ENCODE measurements at regions not wholly inside any gene's neighbourhood (a gene's known extent, or its start where the extent isn't known, plus 50 kb on each side); places are given as distances from the start of the nearest gene placed in this dataset.

DNA sequence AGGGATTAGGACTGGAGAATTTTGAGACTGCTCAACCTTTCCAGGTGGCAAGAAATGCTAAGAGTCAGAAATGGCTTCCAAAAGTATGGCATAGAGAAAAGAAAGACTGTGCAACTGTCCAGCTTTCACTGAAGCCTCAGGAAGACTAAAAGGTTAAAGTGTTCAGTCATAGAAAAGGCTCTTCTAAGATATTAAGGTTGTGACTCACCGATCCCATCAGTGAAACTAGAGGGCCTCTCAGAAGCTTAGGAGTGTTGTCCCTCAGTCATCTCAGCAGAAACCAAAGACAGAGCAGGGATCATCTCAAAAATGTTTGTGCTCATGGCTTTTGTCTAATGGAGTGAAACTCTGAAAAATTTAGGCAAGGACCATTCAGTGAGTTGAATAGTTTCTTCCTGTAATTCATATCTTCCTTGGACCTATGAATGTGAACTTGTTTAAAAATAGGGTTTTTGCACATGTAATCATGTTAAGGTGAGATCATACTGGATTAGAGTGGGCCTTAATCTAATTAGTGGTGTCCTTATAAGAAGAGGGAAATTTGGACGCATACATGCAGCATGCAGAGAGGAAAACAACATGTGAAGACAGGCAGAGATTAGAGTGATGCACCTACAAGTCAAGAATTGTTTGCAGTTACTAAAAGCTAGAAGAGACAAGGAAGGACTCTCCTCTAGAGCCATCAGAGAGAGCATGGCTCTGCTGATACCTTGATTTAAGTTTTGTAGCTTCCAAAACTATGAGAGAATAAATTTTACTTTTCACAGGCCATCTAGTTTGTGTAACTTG, 71.3 kb downstream of the RPE65 start:
- no peaks in the 10 kb centered on the region for H3K27me3 ChIP-seq (ENCODE audit: control insufficient read depth, insufficient read depth, low read length)
- no peak overlapping the region for H3K4me3 ChIP-seq (ENCODE audit: insufficient read depth, low read depth, low read length)
- H3K36me3 ChIP-seq (replicated peaks; ENCODE audit: control insufficient read depth, insufficient read depth, low read length), result no peaks in the 10 kb centered on the region
- DNase-seq, result no peak

DNA sequence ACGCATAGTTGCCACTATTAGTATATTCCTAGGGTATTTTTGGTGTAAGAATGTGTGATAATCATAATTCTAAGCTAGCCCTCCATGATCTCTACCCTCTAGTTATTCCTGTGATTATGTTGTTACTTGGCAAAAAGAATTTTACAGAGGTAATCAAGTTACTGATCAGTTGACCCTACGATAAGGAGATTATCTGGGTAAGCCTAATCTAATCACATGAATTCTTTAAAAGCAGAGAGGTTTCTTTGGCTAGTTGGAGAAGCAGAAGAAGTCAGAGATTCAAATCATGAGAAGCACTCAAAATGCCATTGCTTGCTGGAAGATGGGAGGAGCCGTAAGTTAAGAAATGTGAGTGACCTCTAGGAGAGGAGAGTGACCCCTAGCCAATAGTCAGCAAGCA, 72.7 kb downstream of the RPE65 start:
- no peaks in the 10 kb centered on the region for H3K36me3 ChIP-seq (replicated peaks; ENCODE audit: control insufficient read depth, insufficient read depth, low read length)
- no peak overlapping the region for H3K4me3 ChIP-seq (ENCODE audit: insufficient read depth, low read depth, low read length)
- peak; percentile 32 for DNase-seq
- no peaks in the 10 kb centered on the region for H3K27me3 ChIP-seq (ENCODE audit: control insufficient read depth, insufficient read depth, low read length)

- no peak overlapping the region for H3K4me3 ChIP-seq (ENCODE audit: insufficient read depth, low read depth, low read length)
- no peaks in the 10 kb centered on the region for H3K36me3 ChIP-seq (replicated peaks; ENCODE audit: control insufficient read depth, insufficient read depth, low read length)
- no peaks in the 10 kb centered on the region for H3K27me3 ChIP-seq (ENCODE audit: control insufficient read depth, insufficient read depth, low read length)
- no peak for DNase-seq
Observed at GRCh38 chr1:68376441-68376840, 73.3 kb downstream of the RPE65 start.

DNA sequence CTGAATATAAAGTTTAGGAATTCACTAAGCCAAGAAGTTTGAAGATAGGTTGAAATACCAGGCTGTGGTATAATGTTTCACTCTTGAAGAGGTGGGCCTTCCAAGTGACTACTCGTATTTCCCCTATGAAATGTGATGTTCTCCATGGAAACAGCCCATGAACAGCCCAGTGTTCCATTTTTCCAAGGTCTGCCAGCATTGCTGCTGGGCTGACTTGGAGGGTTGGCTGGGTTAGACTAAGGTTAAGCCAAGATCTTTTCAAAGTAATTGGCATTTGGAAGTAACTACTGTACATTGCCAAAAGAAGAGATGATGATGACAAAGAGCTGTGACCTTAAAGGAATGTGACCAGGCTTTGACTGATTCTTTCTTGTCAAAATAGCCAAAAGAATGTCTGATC, 73.8 kb downstream of the RPE65 start:
- H3K36me3 ChIP-seq (replicated peaks; ENCODE audit: control insufficient read depth, insufficient read depth, low read length), result no peaks in the 10 kb centered on the region
- no peak overlapping the region for H3K4me3 ChIP-seq (ENCODE audit: insufficient read depth, low read depth, low read length)
- H3K27me3 ChIP-seq (ENCODE audit: control insufficient read depth, insufficient read depth, low read length), result no peaks in the 10 kb centered on the region
- DNase-seq, result no peak

GRCh38 chr1:68373173-68373572, 76.6 kb downstream of the RPE65 start:
- peak; percentile 19 for DNase-seq
- Histone ChIP-seq H3K27me3 (ENCODE audit: control insufficient read depth, insufficient read depth, low read length) (no peaks in the 10 kb centered on the region), H3K4me3 (ENCODE audit: insufficient read depth, low read depth, low read length) (no peak overlapping the region), H3K36me3 (replicated peaks; ENCODE audit: control insufficient read depth, insufficient read depth, low read length) (no peaks in the 10 kb centered on the region)

- no peaks in the 10 kb centered on the region for H3K36me3 ChIP-seq (replicated peaks; ENCODE audit: control insufficient read depth, insufficient read depth, low read length)
- peak; percentile 53 for DNase-seq
- no peak overlapping the region for H3K4me3 ChIP-seq (ENCODE audit: insufficient read depth, low read depth, low read length)
- H3K27me3 ChIP-seq (ENCODE audit: control insufficient read depth, insufficient read depth, low read length), result no peaks in the 10 kb centered on the region
Observed at GRCh38 chr1:68372487-68372886, 77.3 kb downstream of the RPE65 start.

DNA sequence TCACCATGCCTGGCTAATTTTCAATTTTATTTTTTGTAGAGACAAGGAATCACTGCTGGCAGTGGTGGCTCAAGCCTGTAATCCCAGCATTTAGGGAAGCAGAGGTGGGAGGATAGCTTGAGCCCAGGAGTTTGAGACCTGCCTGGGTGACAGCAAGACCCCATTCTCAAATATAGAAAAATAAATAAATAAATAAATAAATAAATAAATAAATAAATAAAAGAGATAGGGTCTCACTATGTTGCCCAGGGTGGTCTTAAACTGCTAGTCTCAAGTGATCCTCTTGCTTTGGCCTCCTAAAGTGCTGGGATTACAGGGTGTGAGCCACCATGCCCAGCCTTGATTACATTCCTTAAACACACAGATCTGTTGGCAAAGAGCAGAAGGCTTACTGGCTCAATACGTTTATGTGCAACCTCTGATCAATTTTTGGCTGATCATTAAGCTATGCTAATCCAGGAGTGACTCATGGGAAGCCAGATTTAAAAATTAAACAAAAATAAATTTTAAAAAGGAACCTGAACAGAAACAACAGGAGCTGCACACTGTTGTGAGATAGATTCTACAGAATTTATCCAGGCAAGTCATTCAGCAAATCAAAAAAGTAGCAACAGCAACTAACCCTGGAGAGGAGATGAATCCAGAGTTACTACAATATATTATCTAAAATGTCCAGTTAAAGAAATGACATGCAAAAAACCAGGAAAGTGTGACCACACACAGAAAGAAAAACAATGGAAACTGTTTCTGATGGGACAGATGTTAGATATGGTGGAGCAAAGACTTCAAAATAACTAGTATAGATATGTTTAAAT, 79.4 kb downstream of the RPE65 start:
- no peaks in the 10 kb centered on the region for H3K36me3 ChIP-seq (replicated peaks; ENCODE audit: control insufficient read depth, insufficient read depth, low read length)
- no peak for DNase-seq

DNA sequence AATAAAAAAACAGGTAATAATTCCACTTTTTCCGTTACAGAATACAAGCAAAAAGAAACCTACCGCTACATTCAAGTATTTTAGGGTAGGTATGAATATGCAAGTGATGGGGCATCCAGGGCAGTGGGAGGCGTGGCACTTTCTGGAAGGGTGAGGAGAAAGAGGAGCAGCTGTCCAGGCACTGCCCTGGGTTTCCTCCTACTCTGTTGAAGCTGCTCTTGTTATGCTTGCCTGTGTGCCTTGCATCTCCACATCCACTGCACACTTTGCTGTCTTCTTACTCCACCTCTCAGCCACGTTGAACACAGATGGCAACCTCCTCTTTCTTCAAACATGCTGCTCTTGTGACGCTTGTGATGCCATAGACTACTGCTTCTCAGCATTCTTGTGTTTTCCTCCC, 83.2 kb downstream of the RPE65 start:
- Histone ChIP-seq H3K4me3 (ENCODE audit: insufficient read depth, low read depth, low read length) (no peak overlapping the region), H3K36me3 (replicated peaks; ENCODE audit: control insufficient read depth, insufficient read depth, low read length) (no peaks in the 10 kb centered on the region)

More for the DNA sequence above, 79.4 kb downstream of the RPE65 start:
- Histone ChIP-seq H3K4me3 (ENCODE audit: insufficient read depth, low read depth, low read length) (no peak overlapping the region), H3K27me3 (ENCODE audit: control insufficient read depth, insufficient read depth, low read length) (no peaks in the 10 kb centered on the region)

DNA sequence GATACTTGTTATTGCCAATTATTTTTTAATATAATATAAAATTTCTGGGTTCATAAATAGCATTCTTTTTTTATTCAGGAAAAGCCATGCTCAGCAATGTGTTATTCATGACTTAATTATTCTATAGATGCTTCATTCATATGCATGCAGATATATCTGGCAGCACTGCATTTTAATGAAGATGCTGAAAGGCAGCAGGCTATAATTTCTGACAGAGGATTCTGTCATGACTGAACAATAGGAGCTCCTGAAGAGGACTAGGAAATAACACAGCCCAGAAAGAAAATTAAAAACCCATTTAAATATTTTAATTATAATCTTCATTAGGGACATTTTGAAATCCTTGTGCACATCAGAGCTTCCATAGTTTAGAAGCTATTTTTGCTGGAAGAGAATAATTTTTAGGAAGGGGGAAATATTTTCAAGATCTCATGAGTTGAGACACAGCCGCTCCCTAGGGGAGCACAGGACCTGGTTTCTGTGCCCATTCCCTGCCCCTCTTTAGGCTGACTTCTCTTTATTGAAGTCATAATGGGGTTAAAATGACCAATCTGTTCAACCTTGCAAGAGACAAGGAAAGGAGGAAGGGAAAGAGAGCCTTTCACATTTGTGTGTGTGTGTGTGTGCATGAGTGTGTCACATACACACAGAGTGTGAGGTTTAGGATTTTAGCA, 83.9 kb downstream of the RPE65 start:
- no peaks in the 10 kb centered on the region for H3K36me3 ChIP-seq (replicated peaks; ENCODE audit: control insufficient read depth, insufficient read depth, low read length)
- DNase-seq, result no peak
- no peaks in the 10 kb centered on the region for H3K27me3 ChIP-seq (ENCODE audit: control insufficient read depth, insufficient read depth, low read length)
- H3K4me3 ChIP-seq (ENCODE audit: insufficient read depth, low read depth, low read length), result no peak overlapping the region

More for the DNA sequence above, 83.2 kb downstream of the RPE65 start:
- H3K27me3 ChIP-seq (ENCODE audit: control insufficient read depth, insufficient read depth, low read length), result no peaks in the 10 kb centered on the region
- DNase-seq, result no peak

GRCh38 chr1:68363339-68363738, 86.4 kb downstream of the RPE65 start:
- H3K4me3 ChIP-seq (ENCODE audit: insufficient read depth, low read depth, low read length), result no peak overlapping the region
- no peak for DNase-seq
- H3K36me3 ChIP-seq (replicated peaks; ENCODE audit: control insufficient read depth, insufficient read depth, low read length), result no peaks in the 10 kb centered on the region
- H3K27me3 ChIP-seq (ENCODE audit: control insufficient read depth, insufficient read depth, low read length), result no peaks in the 10 kb centered on the region

DNA sequence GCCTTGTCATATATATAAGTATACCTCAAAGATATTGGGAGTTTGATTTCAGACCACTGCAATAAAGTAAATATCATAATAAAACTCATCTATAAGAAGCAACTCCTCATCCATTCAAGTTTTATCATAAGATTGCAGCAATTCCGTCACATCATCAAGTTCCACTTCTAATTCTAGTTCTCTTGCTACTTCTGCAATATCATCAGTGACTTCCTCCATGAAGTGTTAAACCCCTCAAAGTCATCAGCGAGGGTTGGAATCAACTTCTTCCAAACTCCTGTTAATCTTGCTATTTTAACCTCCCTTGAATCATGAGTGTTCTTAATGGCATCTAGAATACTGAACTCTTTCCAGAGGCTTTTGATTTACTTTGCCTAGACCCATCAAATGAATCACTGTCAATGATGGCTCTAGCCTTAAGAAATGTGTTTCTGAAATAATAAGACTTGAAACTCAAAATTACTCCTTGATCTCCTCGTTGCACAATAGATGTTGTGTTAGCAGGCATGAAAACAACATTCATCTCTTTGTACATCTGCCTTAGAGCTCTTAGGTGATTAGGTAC, 88.3 kb downstream of the RPE65 start:
- no peaks in the 10 kb centered on the region for H3K36me3 ChIP-seq (replicated peaks; ENCODE audit: control insufficient read depth, insufficient read depth, low read length)
- no peak overlapping the region for H3K4me3 ChIP-seq (ENCODE audit: insufficient read depth, low read depth, low read length)
- no peaks in the 10 kb centered on the region for H3K27me3 ChIP-seq (ENCODE audit: control insufficient read depth, insufficient read depth, low read length)
- no peak for DNase-seq

DNA sequence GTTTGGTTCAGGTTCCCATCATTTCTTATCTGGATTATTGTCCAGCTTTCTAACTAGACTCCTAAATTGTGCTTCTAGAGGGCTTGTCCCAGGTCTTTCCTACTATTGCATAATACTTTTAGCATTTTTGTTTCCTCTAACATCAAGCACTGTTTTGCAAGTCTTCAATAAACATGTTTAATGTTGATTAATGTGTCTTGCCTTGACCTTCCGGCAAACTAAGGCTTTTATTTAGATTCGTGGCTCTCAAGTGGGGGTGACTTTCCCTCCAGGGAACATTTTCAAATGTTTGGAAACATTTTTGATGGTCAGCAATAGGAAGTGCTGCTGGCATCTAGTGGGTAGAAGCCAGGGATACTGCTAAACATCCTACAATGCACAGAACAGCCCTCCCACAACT, 90.7 kb downstream of the RPE65 start:
- DNase-seq, result no peak

DNA sequence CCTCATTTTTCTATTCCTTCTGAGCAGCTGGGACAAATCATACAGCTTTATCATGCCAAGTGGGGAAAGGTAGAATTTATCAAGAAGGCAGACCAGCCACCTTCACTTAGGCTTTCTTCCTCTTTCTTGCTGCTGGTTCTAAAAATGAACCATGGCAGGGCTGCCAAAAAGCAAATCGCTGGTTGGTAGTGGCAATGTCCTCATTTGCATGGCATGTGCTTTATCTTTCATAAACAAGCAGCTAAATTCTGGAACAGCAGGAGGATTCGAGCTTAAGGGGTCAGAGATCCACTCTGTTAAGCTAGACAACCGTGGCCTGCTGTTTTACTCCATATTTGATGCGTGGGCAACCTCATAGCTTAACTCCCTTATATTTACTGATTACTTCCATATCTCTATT, 91.3 kb downstream of the RPE65 start:
- DNase-seq, result no peak
- no peaks in the 10 kb centered on the region for H3K27me3 ChIP-seq (ENCODE audit: control insufficient read depth, insufficient read depth, low read length)
- H3K36me3 ChIP-seq (replicated peaks; ENCODE audit: control insufficient read depth, insufficient read depth, low read length), result no peaks in the 10 kb centered on the region
- no peak overlapping the region for H3K4me3 ChIP-seq (ENCODE audit: insufficient read depth, low read depth, low read length)

More for the DNA sequence above, 90.7 kb downstream of the RPE65 start:
- Histone ChIP-seq H3K27me3 (ENCODE audit: control insufficient read depth, insufficient read depth, low read length) (no peaks in the 10 kb centered on the region), H3K4me3 (ENCODE audit: insufficient read depth, low read depth, low read length) (no peak overlapping the region), H3K36me3 (replicated peaks; ENCODE audit: control insufficient read depth, insufficient read depth, low read length) (no peaks in the 10 kb centered on the region)

DNA sequence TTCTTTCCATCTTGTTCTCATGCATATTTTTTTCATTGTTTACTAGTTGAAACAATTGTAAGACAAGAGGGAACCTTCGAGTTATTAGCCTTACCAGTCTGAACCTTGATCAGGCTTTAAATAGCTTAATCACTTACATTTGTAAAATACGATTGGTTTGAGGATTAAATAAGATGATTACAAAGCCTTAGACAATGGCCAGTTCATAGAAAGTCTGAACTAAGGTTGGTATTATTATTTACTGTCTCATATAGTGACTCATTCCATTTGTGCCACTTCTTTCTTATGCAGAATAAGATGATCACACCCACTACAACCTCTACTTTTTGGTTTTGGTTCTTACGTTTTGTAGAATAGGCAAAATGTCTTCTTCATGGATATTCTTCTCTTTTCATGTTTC, 94.1 kb downstream of the RPE65 start:
- H3K27me3 ChIP-seq (ENCODE audit: control insufficient read depth, insufficient read depth, low read length), result no peaks in the 10 kb centered on the region
- no peak for DNase-seq
- H3K36me3 ChIP-seq (replicated peaks; ENCODE audit: control insufficient read depth, insufficient read depth, low read length), result no peaks in the 10 kb centered on the region
- no peak overlapping the region for H3K4me3 ChIP-seq (ENCODE audit: insufficient read depth, low read depth, low read length)
